ENCODE measurements at regions not wholly inside any gene's neighbourhood (a gene's known extent, or its start where the extent isn't known, plus 50 kb on each side); places are given as distances from the start of the nearest gene placed in this dataset.

DNA sequence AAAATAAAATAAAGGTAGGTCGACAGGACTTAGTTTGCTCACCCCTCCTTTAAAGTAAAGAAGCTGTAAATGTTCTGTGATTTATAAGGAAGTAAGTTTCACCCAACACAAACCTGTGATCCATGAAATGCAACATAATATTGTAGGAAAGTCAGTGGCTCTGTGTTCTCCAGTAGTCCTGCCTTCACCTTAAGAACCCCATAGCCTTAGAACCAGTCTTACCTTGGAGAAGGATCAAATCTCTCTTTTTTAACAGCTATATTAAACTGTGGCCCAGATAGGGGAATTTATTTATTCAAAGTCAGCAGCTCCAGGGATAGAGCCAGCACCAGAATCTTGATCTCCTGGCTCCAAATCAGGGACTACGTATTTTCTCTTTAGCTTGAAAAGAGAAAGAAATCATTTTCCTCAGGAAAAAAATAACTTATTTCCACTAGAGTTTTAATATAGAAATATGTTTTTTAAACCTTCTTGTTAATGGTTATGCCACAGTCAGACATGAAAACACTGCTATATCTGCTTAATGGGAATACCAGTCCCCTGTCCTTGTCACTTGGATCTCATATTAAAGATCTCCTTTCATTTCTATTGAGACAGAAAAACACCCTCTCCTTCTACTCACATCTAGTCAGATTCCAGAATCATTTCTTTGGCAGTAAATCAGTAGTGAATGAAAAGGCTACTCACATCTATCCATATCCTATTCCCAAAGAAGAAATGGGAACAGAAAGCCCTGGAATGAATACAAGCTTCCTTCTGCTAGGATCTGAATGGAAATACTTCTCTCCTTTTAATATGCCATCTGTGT, 269.2 kb upstream of the TNC start:
- POLR2A ChIA-PET: no interaction called here
- Histone ChIP-seq H3K27me3 (ENCODE audit: control insufficient read depth, insufficient read depth, low read length) (no peaks in the 10 kb centered on the region), H3K4me1 (ENCODE audit: control insufficient read depth, insufficient read depth, low read length) (no peaks in the 10 kb centered on the region), H3K9me3 (ENCODE audit: control insufficient read depth, insufficient read depth, low read depth, low read length) (no peaks in the 10 kb centered on the region), H3K4me3 (ENCODE audit: low read depth in 2 of 2, low read length in 2 of 2) (no peak overlapping the region), H3K36me3 (ENCODE audit: control insufficient read depth, insufficient read depth, low read length) (no peaks in the 10 kb centered on the region), H3K27ac (ENCODE audit: low read length) (no peak overlapping the region)
- intact Hi-C loops (cut with micrococcal nuclease; ENCODE audit: unreplicated experiment) (no loop called here), in situ Hi-C loops (cut with HindIII; ENCODE audit: low pct_unique_long_range_greater_than_20kb, low sequenced_read_pairs) (no loop called here)
- BruUV-seq (replicated peaks): no TSS peak
- CTCF ChIA-PET: no interaction called here
- TF ChIP-seq SIN3A (IDR thresholded peaks at IDR 0.05; ENCODE audit: borderline replicate concordance, insufficient read depth, low read depth, low read length) (no peak), TCF7L2 (IDR thresholded peaks at IDR 0.05; ENCODE audit: low read depth, low read length) (no peak), POLR2AphosphoS5 (IDR thresholded peaks at IDR 0.05; ENCODE audit: low read depth, low read length) (no peak)
- TF ChIP-seq, protein P1, sequence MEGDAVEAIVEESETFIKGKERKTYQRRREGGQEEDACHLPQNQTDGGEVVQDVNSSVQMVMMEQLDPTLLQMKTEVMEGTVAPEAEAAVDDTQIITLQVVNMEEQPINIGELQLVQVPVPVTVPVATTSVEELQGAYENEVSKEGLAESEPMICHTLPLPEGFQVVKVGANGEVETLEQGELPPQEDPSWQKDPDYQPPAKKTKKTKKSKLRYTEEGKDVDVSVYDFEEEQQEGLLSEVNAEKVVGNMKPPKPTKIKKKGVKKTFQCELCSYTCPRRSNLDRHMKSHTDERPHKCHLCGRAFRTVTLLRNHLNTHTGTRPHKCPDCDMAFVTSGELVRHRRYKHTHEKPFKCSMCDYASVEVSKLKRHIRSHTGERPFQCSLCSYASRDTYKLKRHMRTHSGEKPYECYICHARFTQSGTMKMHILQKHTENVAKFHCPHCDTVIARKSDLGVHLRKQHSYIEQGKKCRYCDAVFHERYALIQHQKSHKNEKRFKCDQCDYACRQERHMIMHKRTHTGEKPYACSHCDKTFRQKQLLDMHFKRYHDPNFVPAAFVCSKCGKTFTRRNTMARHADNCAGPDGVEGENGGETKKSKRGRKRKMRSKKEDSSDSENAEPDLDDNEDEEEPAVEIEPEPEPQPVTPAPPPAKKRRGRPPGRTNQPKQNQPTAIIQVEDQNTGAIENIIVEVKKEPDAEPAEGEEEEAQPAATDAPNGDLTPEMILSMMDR (IDR thresholded peaks at IDR 0.05): no peak
- TF ChIP-seq, protein P2, sequence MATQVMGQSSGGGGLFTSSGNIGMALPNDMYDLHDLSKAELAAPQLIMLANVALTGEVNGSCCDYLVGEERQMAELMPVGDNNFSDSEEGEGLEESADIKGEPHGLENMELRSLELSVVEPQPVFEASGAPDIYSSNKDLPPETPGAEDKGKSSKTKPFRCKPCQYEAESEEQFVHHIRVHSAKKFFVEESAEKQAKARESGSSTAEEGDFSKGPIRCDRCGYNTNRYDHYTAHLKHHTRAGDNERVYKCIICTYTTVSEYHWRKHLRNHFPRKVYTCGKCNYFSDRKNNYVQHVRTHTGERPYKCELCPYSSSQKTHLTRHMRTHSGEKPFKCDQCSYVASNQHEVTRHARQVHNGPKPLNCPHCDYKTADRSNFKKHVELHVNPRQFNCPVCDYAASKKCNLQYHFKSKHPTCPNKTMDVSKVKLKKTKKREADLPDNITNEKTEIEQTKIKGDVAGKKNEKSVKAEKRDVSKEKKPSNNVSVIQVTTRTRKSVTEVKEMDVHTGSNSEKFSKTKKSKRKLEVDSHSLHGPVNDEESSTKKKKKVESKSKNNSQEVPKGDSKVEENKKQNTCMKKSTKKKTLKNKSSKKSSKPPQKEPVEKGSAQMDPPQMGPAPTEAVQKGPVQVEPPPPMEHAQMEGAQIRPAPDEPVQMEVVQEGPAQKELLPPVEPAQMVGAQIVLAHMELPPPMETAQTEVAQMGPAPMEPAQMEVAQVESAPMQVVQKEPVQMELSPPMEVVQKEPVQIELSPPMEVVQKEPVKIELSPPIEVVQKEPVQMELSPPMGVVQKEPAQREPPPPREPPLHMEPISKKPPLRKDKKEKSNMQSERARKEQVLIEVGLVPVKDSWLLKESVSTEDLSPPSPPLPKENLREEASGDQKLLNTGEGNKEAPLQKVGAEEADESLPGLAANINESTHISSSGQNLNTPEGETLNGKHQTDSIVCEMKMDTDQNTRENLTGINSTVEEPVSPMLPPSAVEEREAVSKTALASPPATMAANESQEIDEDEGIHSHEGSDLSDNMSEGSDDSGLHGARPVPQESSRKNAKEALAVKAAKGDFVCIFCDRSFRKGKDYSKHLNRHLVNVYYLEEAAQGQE (IDR thresholded peaks at IDR 0.05; ENCODE audit: insufficient read depth in 1 of 2, low read depth in 2 of 2, low read length in 1 of 2): no peak
- DNase-seq (ENCODE audit: low read depth, low spot score) (no peak), ATAC-seq (no peak)

DNA sequence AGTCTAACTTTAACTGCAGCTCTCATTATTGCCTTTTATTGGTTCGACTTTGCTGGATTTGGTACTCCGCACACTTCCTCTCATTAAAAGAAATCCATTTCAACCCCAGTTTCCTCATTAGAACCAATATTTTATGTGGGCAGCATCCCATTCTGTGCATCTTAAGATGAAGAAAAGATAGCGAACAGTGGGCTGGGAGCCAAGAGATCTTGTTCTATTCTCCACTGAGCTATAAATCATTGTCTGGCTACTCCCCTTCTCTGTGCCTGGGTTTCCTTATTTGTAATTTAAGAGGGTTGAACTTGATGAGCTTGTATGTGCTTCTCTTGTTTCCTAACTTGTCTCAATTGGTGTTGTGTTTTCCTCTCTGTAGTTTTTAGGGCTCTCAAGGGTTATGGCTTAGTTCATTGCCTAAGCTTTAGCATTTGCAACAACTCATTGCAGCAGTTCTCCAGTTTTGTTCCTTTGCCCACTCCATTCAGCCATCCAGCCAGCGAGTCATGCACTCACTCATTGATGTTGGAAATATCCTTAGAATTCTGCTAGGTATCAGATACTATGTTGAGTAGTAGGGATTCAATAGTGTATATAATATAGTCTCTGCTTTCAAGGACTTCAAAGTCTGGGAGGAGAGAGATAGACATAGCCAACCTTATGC, 273.3 kb upstream of the TNC start:
- H3K4me1 ChIP-seq (ENCODE audit: control insufficient read depth, insufficient read depth, low read length): no peaks in the 10 kb centered on the region
- H3K36me3 ChIP-seq (ENCODE audit: control insufficient read depth, insufficient read depth, low read length): no peaks in the 10 kb centered on the region
- no peak overlapping the region for H3K4me3 ChIP-seq (ENCODE audit: low read depth in 2 of 2, low read length in 2 of 2)
- H3K27ac ChIP-seq (ENCODE audit: low read length): no peak overlapping the region
- CTCF ChIA-PET: interaction anchor here (0.6 kb wide), 1 partner anchor 155 kb away, joined by 6 read pairs; no protein-coding TSS in a partner anchor
- no peaks in the 10 kb centered on the region for H3K9me3 ChIP-seq (ENCODE audit: control insufficient read depth, insufficient read depth, low read depth, low read length)
- TF ChIP-seq TCF7L2 (IDR thresholded peaks at IDR 0.05; ENCODE audit: low read depth, low read length) (no peak), SIN3A (IDR thresholded peaks at IDR 0.05; ENCODE audit: borderline replicate concordance, insufficient read depth, low read depth, low read length) (no peak), POLR2AphosphoS5 (IDR thresholded peaks at IDR 0.05; ENCODE audit: low read depth, low read length) (no peak)
- TF ChIP-seq, protein P1 (IDR thresholded peaks at IDR 0.05): no peak
- TF ChIP-seq, protein P2 (IDR thresholded peaks at IDR 0.05; ENCODE audit: insufficient read depth in 1 of 2, low read depth in 2 of 2, low read length in 1 of 2): no peak
- no peak for ATAC-seq
- H3K27me3 ChIP-seq (ENCODE audit: control insufficient read depth, insufficient read depth, low read length): no peaks in the 10 kb centered on the region
- DNase-seq (ENCODE audit: low read depth, low spot score): no peak
- intact Hi-C loops (cut with micrococcal nuclease; ENCODE audit: unreplicated experiment) (no loop called here), in situ Hi-C loops (cut with HindIII; ENCODE audit: low pct_unique_long_range_greater_than_20kb, low sequenced_read_pairs) (no loop called here)
- no TSS peak for BruUV-seq (replicated peaks)
- POLR2A ChIA-PET: no interaction called here
